IPS-18c (cell line): ENCODE measurements at regions not wholly inside any gene's neighbourhood (a gene's known extent, or its start where the extent isn't known, plus 50 kb on each side); places are given as distances from the start of the nearest gene placed in this dataset.

Source experiments
- H3K4me3 ChIP-seq: 2 replicates; pipeline ENCODE4 v1.7.0; 2013; ENCODE audit warnings: low read depth, mild to moderate bottlenecking, low read length, moderate library complexity; ENCODE audit not compliant: insufficient read depth
- H3K9me3 ChIP-seq: one replicate; pipeline ENCODE4 v1.6.1; 2013; ENCODE audit warnings: mild to moderate bottlenecking, low read length, moderate library complexity; ENCODE audit not compliant: control insufficient read depth, insufficient read depth

- no peaks in the 10 kb centered on the region for H3K9me3 ChIP-seq
- no peak overlapping the region for H3K4me3 ChIP-seq
These were observed 662.9 kb downstream of the CCSER2 start for GRCh38 chr10:84991301-84991700.

DNA sequence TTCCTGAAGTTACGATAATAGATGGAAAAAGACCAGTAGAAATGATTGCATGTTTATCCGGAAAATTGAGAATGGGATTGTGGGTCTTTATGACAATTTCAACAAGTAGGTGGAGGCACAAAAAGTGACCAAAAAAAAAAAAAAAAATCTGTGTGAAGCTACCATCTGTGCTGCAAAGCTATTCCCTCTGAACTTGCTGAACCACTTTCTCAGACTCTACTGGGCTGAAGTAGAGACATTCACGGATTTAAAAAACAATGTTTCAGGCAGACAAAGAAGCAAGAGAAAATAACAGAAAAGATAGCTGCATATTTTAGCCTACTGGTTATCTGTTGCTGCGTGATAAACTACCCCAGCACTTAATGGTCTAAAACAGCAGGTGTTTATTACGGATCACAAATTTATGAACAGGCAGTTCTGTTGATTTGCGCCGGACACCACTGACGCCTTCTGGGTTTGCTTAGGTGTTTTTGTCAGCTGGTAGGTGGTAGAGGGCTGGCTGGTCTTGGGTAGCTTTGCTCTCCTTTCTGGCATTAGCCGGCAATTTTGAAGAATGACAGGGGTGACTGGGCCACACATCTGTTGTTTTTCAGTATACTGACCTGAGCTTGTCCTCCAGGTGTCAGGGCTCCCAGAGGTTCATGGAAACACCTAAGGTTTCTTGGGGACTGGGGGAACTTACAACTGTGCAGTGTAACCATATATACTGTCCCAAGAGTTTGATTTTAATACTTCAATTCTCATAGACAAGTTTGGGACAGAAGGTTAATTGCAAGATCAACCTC, 665.1 kb downstream of the CCSER2 start:
- Histone ChIP-seq H3K4me3 (no peak overlapping the region), H3K9me3 (no peaks in the 10 kb centered on the region)

GRCh38 chr10:84994722-84995121, 666.3 kb downstream of the CCSER2 start:
- Histone ChIP-seq H3K4me3 (no peak overlapping the region), H3K9me3 (no peaks in the 10 kb centered on the region)

GRCh38 chr10:84996580-84996979, 668.2 kb downstream of the CCSER2 start:
- Histone ChIP-seq H3K4me3 (no peak overlapping the region), H3K9me3 (no peaks in the 10 kb centered on the region)

GRCh38 chr10:84997870-84998269, 669.5 kb downstream of the CCSER2 start:
- Histone ChIP-seq H3K4me3 (no peak overlapping the region), H3K9me3 (no peaks in the 10 kb centered on the region)

GRCh38 chr10:84999929-85000328, 671.5 kb downstream of the CCSER2 start:
- H3K9me3 ChIP-seq = no peaks in the 10 kb centered on the region
- H3K4me3 ChIP-seq = no peak overlapping the region

GRCh38 chr10:85003083-85003482, 674.7 kb downstream of the CCSER2 start:
- no peak overlapping the region for H3K4me3 ChIP-seq
- H3K9me3 ChIP-seq = no peaks in the 10 kb centered on the region

DNA sequence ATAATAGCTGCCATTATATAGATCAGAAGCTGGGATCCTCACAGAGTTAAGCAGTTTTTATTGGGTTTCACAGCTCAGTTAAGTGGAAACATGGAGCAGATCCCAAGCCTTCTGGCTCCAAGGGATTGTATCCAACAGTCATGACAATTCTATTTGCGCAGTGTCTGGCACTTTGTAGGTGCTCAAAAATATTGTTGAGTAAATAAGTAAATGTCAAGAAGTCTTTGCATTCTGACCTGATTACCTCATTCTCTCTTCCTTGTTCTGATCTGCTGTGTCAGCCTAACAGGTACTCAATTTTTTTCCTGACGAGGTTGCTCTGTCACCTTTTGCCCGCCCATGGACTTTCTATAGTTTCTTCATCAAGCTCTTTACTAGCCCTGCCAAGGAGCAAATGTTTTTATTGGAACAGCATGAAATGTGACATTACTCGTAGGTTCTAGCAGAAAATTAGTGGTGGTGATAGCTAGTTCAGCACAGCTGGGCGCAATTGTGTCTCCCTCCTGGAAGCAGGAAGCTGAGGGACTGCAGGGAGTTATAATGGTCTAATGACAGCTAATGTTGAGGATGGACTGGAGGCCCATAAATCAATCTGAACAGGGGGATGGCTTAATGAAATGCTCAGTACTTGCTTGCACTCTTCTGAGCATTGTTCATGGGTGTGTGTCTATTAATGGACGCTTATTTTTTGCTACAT, 680.2 kb downstream of the CCSER2 start:
- H3K4me3 ChIP-seq = no peak overlapping the region

DNA sequence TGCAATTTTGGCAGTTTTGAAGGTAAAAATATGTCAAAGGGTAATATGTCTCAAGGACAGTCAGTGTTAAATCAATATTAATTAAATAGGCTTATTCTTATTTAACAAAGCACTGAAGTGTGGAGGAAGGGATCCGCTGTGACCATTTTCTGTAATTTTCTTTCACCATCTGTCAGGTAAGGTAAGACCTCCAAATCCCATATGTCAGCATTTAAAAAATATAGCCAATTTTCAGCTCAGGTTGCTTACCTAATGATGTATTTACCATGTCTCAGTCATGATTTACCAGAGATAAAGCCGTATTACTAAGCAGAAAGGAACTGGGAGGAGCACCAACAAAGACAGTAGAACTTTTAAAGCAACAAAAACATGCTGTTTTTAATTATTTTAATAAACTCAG, 683.9 kb downstream of the CCSER2 start:
- no peak overlapping the region for H3K4me3 ChIP-seq
- H3K9me3 ChIP-seq = no peaks in the 10 kb centered on the region

More for the DNA sequence above, 680.2 kb downstream of the CCSER2 start:
- no peaks in the 10 kb centered on the region for H3K9me3 ChIP-seq

- H3K9me3 ChIP-seq = peaks cover 3% of the 10 kb centered on the region
- H3K4me3 ChIP-seq = no peak overlapping the region
These were observed 698.6 kb downstream of the CCSER2 start for GRCh38 chr10:85026878-85027467.

GRCh38 chr10:85032981-85033380, 704.6 kb downstream of the CCSER2 start:
- peaks cover 2% of the 10 kb centered on the region for H3K9me3 ChIP-seq
- no peak overlapping the region for H3K4me3 ChIP-seq

GRCh38 chr10:85036661-85037060, 708.3 kb downstream of the CCSER2 start:
- peaks cover 10% of the 10 kb centered on the region for H3K9me3 ChIP-seq
- no peak overlapping the region for H3K4me3 ChIP-seq

GRCh38 chr10:85039311-85039710, 710.9 kb downstream of the CCSER2 start:
- Histone ChIP-seq H3K9me3 (peaks cover 8% of the 10 kb centered on the region), H3K4me3 (no peak overlapping the region)

DNA sequence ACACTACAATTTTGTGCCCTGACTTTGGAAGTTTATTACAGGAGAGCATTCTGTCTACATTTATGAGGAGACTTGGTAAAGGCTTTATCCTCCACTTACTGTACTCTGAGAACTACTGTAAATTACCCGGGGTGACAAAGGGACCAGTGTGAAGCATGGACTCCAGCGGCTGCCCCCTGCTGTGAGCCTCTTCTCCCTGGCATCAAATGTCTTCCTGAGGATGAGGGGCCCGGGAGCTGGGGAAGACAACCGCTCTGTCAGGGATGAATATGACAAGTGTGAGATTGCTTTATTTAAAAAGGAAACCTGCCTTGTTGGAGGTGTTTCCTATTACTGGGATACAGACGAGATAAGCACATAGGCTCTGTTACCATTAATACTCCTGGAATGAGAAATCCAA, 714.8 kb downstream of the CCSER2 start:
- H3K9me3 ChIP-seq = peaks cover 8% of the 10 kb centered on the region
- H3K4me3 ChIP-seq = no peak overlapping the region

DNA sequence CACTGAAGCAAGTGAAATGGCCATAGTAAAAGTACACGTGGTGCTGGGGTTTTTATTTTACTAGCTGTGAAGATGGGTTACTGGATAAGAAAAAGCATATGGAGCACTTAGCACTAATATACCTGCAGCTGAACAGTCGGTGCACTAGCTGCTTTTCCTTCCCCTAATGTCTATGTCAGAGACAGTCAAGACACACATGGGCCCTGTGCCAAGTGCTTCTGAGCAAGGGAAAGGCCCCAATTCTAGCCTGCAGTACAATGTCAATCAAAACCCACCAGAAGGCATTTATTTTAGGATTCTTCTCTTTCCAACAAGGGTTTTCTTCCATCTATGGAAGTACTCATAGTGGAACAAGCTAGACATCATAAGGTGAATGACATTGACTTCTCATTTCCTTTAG, 716.7 kb downstream of the CCSER2 start:
- Histone ChIP-seq H3K4me3 (no peak overlapping the region), H3K9me3 (peaks cover 2% of the 10 kb centered on the region)

GRCh38 chr10:85047170-85047834, 718.9 kb downstream of the CCSER2 start:
- Histone ChIP-seq H3K9me3 (no peaks in the 10 kb centered on the region), H3K4me3 (no peak overlapping the region)

DNA sequence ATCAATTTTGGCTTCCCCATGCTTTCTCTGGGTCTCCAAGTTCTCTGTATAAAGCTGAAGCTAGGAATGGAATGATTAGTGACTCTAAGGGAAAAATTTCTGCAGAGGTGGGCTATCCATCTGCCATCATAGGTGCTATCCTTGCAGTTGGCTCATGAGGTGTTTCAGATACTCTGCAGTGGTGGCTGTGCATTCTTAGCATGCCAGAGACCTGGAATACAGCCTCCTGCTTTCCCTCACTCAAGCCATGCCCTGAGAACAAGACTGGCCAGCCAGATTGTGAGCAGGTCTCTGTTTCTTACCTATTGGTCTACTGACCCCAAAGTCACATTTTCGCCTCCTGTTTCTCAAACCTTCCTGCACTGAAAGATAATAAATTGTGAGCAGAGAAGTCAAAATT, 719.6 kb downstream of the CCSER2 start:
- Histone ChIP-seq H3K4me3 (no peak overlapping the region), H3K9me3 (no peaks in the 10 kb centered on the region)

- Histone ChIP-seq H3K9me3 (peaks cover 2% of the 10 kb centered on the region), H3K4me3 (no peak overlapping the region)
These were observed 720.3 kb downstream of the CCSER2 start for GRCh38 chr10:85048644-85049043.
